Panc1 (cell line): ENCODE measurements at regions not wholly inside any gene's neighbourhood (a gene's known extent, or its start where the extent isn't known, plus 50 kb on each side); places are given as distances from the start of the nearest gene placed in this dataset.

Source experiments
- ATAC-seq: fragments of 200-7000 bp; cut with Tn5 transposase; 2 replicates; pipeline ENCODE4 v1.9.1; 2020; ENCODE audit warnings: mild to moderate bottlenecking, moderate library complexity
- BruUV-seq: library from RNA; stranded (reverse); fragments of 400-500 nt; replicated peaks from 2 replicates; lab custom pipeline; 2021; lab: Mats Ljungman, UMichigan
- CTCF ChIA-PET: fragments of 300-600 bp; sonication (Branson Sonifier 250); formaldehyde crosslinking; loops from one replicate; lab custom pipeline; 2022; ENCODE audit warnings: antibody characterized with exemption; lab: Charles Lee
- POLR2A ChIA-PET: fragments of 300-600 bp; sonication (Branson Sonifier 250); formaldehyde crosslinking; loops from one replicate; lab custom pipeline; 2022; ENCODE audit warnings: antibody characterized with exemption; lab: Charles Lee
- DNase-seq: peaks from one replicate; pipeline ENCODE4 v3.0.0-alpha.2; 2010; ENCODE audit warnings: low read depth, low spot score
- H3K27ac ChIP-seq: 2 replicates; pipeline ENCODE4 v1.5.1; 2011; ENCODE audit warnings: mild to moderate bottlenecking, low read length, inconsistent platforms
- H3K27me3 ChIP-seq: fragments of 200-500 bp; sonication (Bioruptor generic); 2 replicates; pipeline ENCODE4 v1.6.0; 2014; ENCODE audit warnings: low read length, inconsistent platforms; ENCODE audit not compliant: control insufficient read depth, insufficient read depth
- H3K36me3 ChIP-seq: fragments of 200-500 bp; sonication (Bioruptor generic); 2 replicates; pipeline ENCODE4 v1.5.1; 2014; ENCODE audit warnings: inconsistent platforms, mild to moderate bottlenecking, low read length, moderate library complexity; ENCODE audit not compliant: control insufficient read depth, insufficient read depth
- H3K4me1 ChIP-seq: 2 replicates; pipeline ENCODE4 v1.5.1; 2011; ENCODE audit warnings: inconsistent platforms, mild to moderate bottlenecking, low read length, moderate library complexity; ENCODE audit not compliant: control insufficient read depth, insufficient read depth
- H3K4me3 ChIP-seq, 2 experiments: 2 replicates each; pipeline ENCODE4 v1.5.1; 2011 to 2012; ENCODE audit warnings: low read depth in 2 of 2, low read length in 2 of 2, mild to moderate bottlenecking in 2 of 2, inconsistent platforms in 1 of 2, moderate library complexity in 1 of 2
- H3K9me3 ChIP-seq: fragments of 200-500 bp; sonication (Bioruptor generic); 2 replicates; pipeline ENCODE4 v1.5.1; 2014; ENCODE audit warnings: low read depth, mild to moderate bottlenecking, inconsistent platforms, low read length, moderate library complexity; ENCODE audit not compliant: control insufficient read depth, insufficient read depth
- CTCF ChIP-seq: fragments of 450-650 bp; IDR thresholded peaks from 2 replicates; pipeline ENCODE4 v1.5.1; 2017; ENCODE audit warnings: mild to moderate bottlenecking
- POLR2AphosphoS5 ChIP-seq: IDR thresholded peaks from 2 replicates; pipeline ENCODE4 v1.6.1; 2012; ENCODE audit warnings: mild to moderate bottlenecking, low read depth, low read length, moderate library complexity
- SIN3A ChIP-seq: IDR thresholded peaks from 2 replicates; pipeline ENCODE4 v1.6.1; 2012; ENCODE audit warnings: low read depth, mild to moderate bottlenecking, low read length, moderate library complexity, borderline replicate concordance; ENCODE audit not compliant: insufficient read depth
- TCF7L2 ChIP-seq: IDR thresholded peaks from 2 replicates; pipeline ENCODE4 v1.6.1; 2011; ENCODE audit warnings: mild to moderate bottlenecking, low read depth, low read length, inconsistent platforms
- in situ Hi-C: cut with HindIII; loops from 2 replicates; pipeline ENCODE4 v1.10.0; 2016; ENCODE audit warnings: low sequenced_read_pairs, low pct_unique_long_range_greater_than_20kb
- intact Hi-C: fragments of 100-400 bp; cut with micrococcal nuclease; formaldehyde crosslinking; loops from one replicate; pipeline ENCODE4 v1.10.0; 2022; ENCODE audit not compliant: unreplicated experiment
- TF ChIP-seq, protein P1 (sequence below), 2 experiments: IDR thresholded peaks; 2 replicates each; pipeline ENCODE4 v1.6.1; 2011 to 2012; ENCODE audit warnings: low read depth in 2 of 2, control low read depth in 1 of 2, low read length in 1 of 2, mild to moderate bottlenecking in 1 of 2, moderate library complexity in 1 of 2; ENCODE audit not compliant: insufficient read depth in 1 of 2

DNA sequence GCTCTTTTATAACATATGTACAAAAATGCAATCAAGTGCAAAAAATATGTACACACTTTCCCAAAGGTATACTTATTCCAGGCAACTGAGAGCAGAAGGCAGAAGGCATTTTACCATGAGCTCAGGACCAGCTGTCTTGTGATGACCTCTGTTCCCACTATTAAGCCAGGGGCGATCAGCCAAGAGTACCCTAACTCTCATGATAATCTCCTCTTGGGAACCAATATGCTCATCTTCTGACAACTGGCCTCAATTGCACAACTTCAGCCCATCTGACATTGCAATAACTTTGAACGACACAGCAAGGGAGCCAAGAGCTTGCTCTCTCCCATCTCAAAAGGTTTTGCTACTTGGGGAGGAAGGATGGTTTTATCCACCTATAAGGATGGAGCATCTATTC, 471.9 kb downstream of the HS3ST3B1 start:
- ChIA-PET POLR2A (no interaction called here), CTCF (no interaction called here)
- Histone ChIP-seq H3K36me3 (no peaks in the 10 kb centered on the region), H3K4me3 (no peak overlapping the region), H3K27ac (no peak overlapping the region), H3K9me3 (no peaks in the 10 kb centered on the region), H3K27me3 (no peaks in the 10 kb centered on the region), H3K4me1 (no peaks in the 10 kb centered on the region)
- in situ Hi-C loops (no loop called here), intact Hi-C loops (no loop called here)
- no peak for ATAC-seq
- BruUV-seq: no TSS peak
- no peak for DNase-seq
- TF ChIP-seq CTCF: no peak
- no peak for TF ChIP-seq SIN3A
- no peak for TF ChIP-seq POLR2AphosphoS5
- TF ChIP-seq, protein P1, sequence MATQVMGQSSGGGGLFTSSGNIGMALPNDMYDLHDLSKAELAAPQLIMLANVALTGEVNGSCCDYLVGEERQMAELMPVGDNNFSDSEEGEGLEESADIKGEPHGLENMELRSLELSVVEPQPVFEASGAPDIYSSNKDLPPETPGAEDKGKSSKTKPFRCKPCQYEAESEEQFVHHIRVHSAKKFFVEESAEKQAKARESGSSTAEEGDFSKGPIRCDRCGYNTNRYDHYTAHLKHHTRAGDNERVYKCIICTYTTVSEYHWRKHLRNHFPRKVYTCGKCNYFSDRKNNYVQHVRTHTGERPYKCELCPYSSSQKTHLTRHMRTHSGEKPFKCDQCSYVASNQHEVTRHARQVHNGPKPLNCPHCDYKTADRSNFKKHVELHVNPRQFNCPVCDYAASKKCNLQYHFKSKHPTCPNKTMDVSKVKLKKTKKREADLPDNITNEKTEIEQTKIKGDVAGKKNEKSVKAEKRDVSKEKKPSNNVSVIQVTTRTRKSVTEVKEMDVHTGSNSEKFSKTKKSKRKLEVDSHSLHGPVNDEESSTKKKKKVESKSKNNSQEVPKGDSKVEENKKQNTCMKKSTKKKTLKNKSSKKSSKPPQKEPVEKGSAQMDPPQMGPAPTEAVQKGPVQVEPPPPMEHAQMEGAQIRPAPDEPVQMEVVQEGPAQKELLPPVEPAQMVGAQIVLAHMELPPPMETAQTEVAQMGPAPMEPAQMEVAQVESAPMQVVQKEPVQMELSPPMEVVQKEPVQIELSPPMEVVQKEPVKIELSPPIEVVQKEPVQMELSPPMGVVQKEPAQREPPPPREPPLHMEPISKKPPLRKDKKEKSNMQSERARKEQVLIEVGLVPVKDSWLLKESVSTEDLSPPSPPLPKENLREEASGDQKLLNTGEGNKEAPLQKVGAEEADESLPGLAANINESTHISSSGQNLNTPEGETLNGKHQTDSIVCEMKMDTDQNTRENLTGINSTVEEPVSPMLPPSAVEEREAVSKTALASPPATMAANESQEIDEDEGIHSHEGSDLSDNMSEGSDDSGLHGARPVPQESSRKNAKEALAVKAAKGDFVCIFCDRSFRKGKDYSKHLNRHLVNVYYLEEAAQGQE (IDR thresholded peaks at IDR 0.05; ENCODE audit: insufficient read depth in 1 of 2, low read depth in 2 of 2, low read length in 1 of 2): no peak
- no peak for TF ChIP-seq TCF7L2

DNA sequence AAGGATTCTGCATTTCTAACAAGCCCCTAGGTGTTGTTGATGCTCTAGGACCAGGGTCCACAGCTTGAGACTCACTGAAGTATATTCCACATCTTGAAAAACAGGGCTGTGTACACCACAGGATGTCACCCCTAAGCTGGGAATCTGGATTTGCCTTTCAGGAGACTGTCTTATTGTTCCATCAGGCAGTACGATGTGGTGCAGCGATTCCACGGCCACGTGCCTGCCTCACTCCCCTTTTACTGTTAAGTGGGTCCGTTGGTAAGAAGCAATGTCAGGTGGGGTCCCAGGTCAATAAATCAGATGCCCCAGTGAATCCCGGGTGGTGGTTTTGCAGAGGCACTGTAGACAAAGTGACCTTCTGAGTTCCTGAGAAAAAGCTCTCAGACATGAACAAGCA, 470.7 kb downstream of the HS3ST3B1 start:
- Histone ChIP-seq H3K27me3 (no peaks in the 10 kb centered on the region), H3K27ac (no peak overlapping the region), H3K4me1 (no peaks in the 10 kb centered on the region), H3K36me3 (no peaks in the 10 kb centered on the region), H3K9me3 (no peaks in the 10 kb centered on the region), H3K4me3 (no peak overlapping the region)
- no peak for DNase-seq
- no peak for TF ChIP-seq TCF7L2
- TF ChIP-seq, protein P1 (IDR thresholded peaks at IDR 0.05; ENCODE audit: insufficient read depth in 1 of 2, low read depth in 2 of 2, low read length in 1 of 2): no peak
- TF ChIP-seq CTCF: no peak
- no peak for TF ChIP-seq SIN3A
- no peak for TF ChIP-seq POLR2AphosphoS5
- BruUV-seq: no TSS peak
- in situ Hi-C loops (no loop called here), intact Hi-C loops (no loop called here)
- CTCF ChIA-PET: no interaction called here
- ATAC-seq: no peak
- POLR2A ChIA-PET: no interaction called here
